Coronary artery (tissue), 2 donors: ENCODE measurements at regions not wholly inside any gene's neighbourhood (a gene's known extent, or its start where the extent isn't known, plus 50 kb on each side); places are given as distances from the start of the nearest gene placed in this dataset.
A peak's percentile ranks its signal among the peaks of the same experiment; 100 is the strongest.
"Not testable (repeated sequence)": the region's sequence is repeated elsewhere in the genome, so short reads cannot be mapped to it uniquely, and the experiment has no call there.

Source experiments
- DNase-seq: peaks from one replicate; pipeline ENCODE4 v3.0.0-alpha.2; 2017; ENCODE audit warnings: low spot score
- H3K27ac ChIP-seq, 2 donors: fragments of 200-600 bp; sonication (generic); one replicate each; pipeline ENCODE4 v1.5.1; 2016 to 2019
- H3K4me3 ChIP-seq: fragments of 200-600 bp; sonication (generic); 2 replicates; pipeline ENCODE4 v1.5.1; 2016; ENCODE audit warnings: mild to moderate bottlenecking, moderate library complexity
- CTCF ChIP-seq: fragments of 200-600 bp; sonication (generic); IDR thresholded peaks from one replicate; pipeline ENCODE4 v1.5.1; 2019; ENCODE audit warnings: antibody characterized with exemption

DNA sequence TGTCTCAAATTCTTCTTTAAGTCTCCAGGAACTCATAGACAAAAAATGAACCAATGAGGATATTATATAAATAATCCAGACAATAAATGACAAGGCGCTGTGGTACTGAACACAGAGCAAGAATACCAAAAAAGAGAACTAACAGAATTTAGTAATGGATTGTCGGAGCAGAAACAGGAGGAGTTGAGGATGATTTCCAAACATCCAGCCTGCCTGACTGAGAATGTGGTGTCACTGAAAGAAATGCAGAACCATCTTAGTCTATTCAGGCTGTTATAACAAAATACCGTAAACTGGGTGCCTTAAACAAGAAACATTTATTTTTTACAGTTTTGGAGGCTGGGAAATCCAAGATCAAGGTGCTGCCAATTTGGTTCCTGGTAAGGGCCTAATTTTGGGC, 79.7 kb downstream of the RGS2 start:
- H3K4me3 ChIP-seq = no peak overlapping the region
- H3K27ac ChIP-seq = no peak overlapping the region
- no peak for TF ChIP-seq CTCF
- DNase-seq = no peak

DNA sequence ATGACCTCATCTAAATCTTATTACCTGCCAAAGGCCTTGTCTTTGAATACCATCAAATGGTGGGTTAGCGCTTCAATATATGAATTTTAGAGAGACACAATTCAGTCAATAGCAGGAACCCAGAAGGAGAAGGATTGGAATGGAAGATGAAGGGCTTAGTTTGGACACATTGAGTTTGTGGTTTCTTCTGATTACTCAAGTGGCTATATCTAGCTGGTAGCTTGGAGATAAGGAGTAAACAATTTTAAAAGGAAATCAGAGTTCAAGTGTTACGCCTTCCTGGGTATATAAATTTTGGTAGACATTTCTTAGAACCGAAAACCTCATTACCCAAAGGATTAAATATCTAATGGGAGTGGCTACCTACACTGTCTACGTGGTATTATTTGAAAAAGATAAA, 80.2 kb downstream of the RGS2 start:
- DNase-seq = no peak
- no peak overlapping the region for H3K27ac ChIP-seq
- TF ChIP-seq CTCF = no peak
- no peak overlapping the region for H3K4me3 ChIP-seq

- no peak overlapping the region for H3K27ac ChIP-seq
- no peak for TF ChIP-seq CTCF
- H3K4me3 ChIP-seq = no peak overlapping the region
Measured at GRCh38 chr1:192890134-192890533, 81.3 kb downstream of the RGS2 start.

DNA sequence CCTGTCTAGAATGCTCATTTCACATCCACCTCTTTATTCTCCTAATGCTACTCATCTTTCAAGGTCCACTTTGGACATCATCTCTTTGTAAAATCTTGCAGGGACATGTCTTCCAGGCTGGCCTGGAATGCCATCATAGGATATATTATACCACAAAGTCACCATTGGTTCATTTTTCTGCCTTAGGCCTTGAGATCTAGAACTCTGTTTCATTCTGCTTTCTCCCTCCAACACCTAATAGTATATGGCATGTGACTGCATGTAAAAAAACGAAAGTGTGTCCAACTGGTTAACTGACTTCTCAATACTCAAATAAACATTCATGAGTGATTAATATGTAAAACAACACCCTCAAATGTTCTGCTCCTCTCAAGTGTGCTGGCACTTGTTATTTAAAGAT, 84.1 kb downstream of the RGS2 start:
- Histone ChIP-seq H3K4me3 (no peak overlapping the region), H3K27ac (no peak overlapping the region)
- TF ChIP-seq CTCF = no peak
- no peak for DNase-seq

More at GRCh38 chr1:192890134-192890533, 81.3 kb downstream of the RGS2 start:
- DNase-seq = no peak

DNA sequence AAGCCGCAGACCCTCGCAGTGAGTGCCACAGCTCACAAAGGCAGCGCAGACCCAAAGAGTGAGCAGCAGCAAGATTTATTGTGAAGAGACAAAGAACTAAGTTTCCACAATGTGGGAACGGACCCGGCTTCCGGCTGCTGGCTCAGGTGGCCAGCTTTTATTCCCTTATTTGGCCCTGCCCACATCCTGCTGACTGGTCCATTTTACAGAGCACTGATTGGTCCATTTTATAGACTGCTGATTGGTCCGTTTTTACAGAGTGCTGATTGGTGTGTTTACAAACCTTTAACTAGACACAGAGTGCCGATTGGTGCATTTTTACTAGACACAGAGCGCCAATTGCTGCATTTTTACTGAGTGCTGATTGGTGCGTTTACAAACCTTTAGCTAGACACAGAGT, 86.6 kb downstream of the RGS2 start:
- H3K27ac ChIP-seq, H3K4me3 ChIP-seq, DNase-seq: not testable (repeated sequence)

DNA sequence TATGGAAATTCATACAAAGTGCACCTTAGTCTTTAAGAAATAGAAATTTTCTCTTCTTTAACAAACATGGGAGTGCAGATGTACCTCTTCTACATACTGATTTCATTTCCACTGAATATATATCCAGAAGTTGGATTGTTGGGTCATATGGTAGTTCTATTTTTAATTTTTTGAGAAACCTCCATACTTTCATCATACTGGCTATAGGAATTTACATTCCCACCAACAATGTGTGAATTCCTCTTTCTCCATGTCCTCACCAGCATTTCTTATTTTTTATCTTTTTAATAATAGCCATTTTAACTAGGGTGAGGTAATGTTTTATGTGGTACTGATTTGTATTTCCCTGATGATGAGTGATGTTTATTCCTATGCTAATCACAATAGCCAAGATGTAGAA, 87.5 kb downstream of the RGS2 start:
- no peak overlapping the region for H3K27ac ChIP-seq
- no peak for DNase-seq
- H3K4me3 ChIP-seq = no peak overlapping the region
- no peak for TF ChIP-seq CTCF

DNA sequence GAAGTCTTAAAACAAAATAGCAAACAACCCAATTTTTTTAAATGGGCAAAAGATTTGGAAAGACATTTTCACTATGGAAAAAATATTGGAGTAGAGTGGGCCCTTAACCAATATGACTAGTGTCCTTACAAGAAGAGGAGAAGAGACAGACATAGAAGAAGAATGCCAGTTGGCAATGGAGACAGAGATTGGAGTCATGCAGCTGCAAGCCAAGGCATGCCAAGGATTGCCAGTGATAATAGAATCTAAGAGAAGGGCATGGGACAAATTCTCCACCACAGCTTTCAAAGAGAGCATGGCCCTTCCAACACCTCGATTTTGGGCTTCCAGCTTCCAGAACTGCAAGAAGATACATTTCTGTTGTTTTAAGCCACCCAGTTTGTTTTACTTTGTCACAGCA, 92.7 kb downstream of the RGS2 start:
- TF ChIP-seq CTCF = no peak
- Histone ChIP-seq H3K4me3 (no peak overlapping the region), H3K27ac (no peak overlapping the region)
- no peak for DNase-seq

DNA sequence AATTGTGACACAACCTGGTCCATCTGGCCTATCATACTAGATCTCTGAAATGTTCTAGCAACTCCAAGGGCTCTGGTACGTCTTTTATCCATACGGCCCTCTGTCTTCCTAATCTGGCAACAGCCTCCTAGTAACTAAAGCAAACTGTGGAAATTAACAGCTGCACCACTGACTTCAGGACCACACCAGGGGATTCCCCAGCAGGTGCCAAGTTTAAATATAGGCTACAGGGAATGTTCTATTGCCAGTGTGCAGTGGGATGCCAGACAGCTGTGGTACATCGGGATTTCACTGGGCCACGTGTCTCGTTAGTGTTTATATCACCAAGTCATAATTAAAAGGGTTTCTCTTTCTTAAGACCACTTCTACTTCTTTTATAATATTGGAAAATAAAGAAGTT, 94.3 kb downstream of the RGS2 start:
- Histone ChIP-seq H3K27ac (peak overlapping the region in 1 of 2 donors; percentile 12), H3K4me3 (no peak overlapping the region)
- no peak for DNase-seq
- TF ChIP-seq CTCF = no peak
